T-helper 2 cell treated with Interferon-gamma antibody and Interleukin-4, amounts not matched to agents 5 μg/mL and 100 μg/mL, for 36 hours (primary cell): ENCODE measurements at regions not wholly inside any gene's neighbourhood (a gene's known extent, or its start where the extent isn't known, plus 50 kb on each side); places are given as distances from the start of the nearest gene placed in this dataset.

Experiments used
- DNase-seq: peaks from one replicate; pipeline ENCODE4 v3.0.0; 2021; ENCODE audit warnings: low spot score
- H3K27ac Mint-ChIP-seq: one replicate; pipeline ENCODE4 v1.8.0; 2021; ENCODE audit warnings: mild to moderate bottlenecking, mixed read lengths
- H3K27me3 Mint-ChIP-seq: one replicate; pipeline ENCODE4 v1.8.0; 2021; ENCODE audit warnings: low read depth, mixed read lengths
- H3K36me3 Mint-ChIP-seq: one replicate; pipeline ENCODE4 v1.8.0; 2021; ENCODE audit warnings: low read depth, mixed read lengths
- H3K4me1 Mint-ChIP-seq: one replicate; pipeline ENCODE4 v1.8.0; 2021; ENCODE audit warnings: low read depth, mixed read lengths
- H3K4me3 Mint-ChIP-seq: one replicate; pipeline ENCODE4 v1.8.0; 2022; ENCODE audit warnings: mild to moderate bottlenecking, moderate library complexity, mixed read lengths
- H3K9me3 Mint-ChIP-seq: one replicate; pipeline ENCODE4 v1.8.0; 2021; ENCODE audit warnings: mixed read lengths

- H3K4me1 Mint-ChIP-seq: no peaks in the 10 kb centered on the region
- no peaks in the 10 kb centered on the region for H3K36me3 Mint-ChIP-seq
- no peak overlapping the region for H3K4me3 Mint-ChIP-seq
- no peak for DNase-seq
- H3K9me3 Mint-ChIP-seq: no peaks in the 10 kb centered on the region
- no peak overlapping the region for H3K27ac Mint-ChIP-seq
- H3K27me3 Mint-ChIP-seq: no peaks in the 10 kb centered on the region
Observed at GRCh38 chr4:127416115-127416514, 216.6 kb upstream of the INTU start.

- H3K27me3 Mint-ChIP-seq: no peaks in the 10 kb centered on the region
- no peak overlapping the region for H3K27ac Mint-ChIP-seq
- DNase-seq: no peak
- no peaks in the 10 kb centered on the region for H3K4me1 Mint-ChIP-seq
- H3K36me3 Mint-ChIP-seq: no peaks in the 10 kb centered on the region
- no peaks in the 10 kb centered on the region for H3K9me3 Mint-ChIP-seq
- no peak overlapping the region for H3K4me3 Mint-ChIP-seq
Observed at GRCh38 chr4:127417885-127418535, 214.7 kb upstream of the INTU start.

GRCh38 chr4:127419431-127419830, 213.3 kb upstream of the INTU start:
- Mint-ChIP-seq H3K9me3 (no peaks in the 10 kb centered on the region), H3K27me3 (no peaks in the 10 kb centered on the region), H3K36me3 (no peaks in the 10 kb centered on the region), H3K4me3 (no peak overlapping the region), H3K27ac (no peak overlapping the region), H3K4me1 (no peaks in the 10 kb centered on the region)
- DNase-seq: no peak

- H3K4me3 Mint-ChIP-seq: no peak overlapping the region
- no peak overlapping the region for H3K27ac Mint-ChIP-seq
- DNase-seq: no peak
- H3K4me1 Mint-ChIP-seq: no peaks in the 10 kb centered on the region
- H3K9me3 Mint-ChIP-seq: no peaks in the 10 kb centered on the region
- no peaks in the 10 kb centered on the region for H3K27me3 Mint-ChIP-seq
- no peaks in the 10 kb centered on the region for H3K36me3 Mint-ChIP-seq
Observed at GRCh38 chr4:127421437-127421836, 211.3 kb upstream of the INTU start.

GRCh38 chr4:127425202-127425845, 207.4 kb upstream of the INTU start:
- no peak overlapping the region for H3K27ac Mint-ChIP-seq
- H3K9me3 Mint-ChIP-seq: no peaks in the 10 kb centered on the region
- no peaks in the 10 kb centered on the region for H3K4me1 Mint-ChIP-seq
- no peak overlapping the region for H3K4me3 Mint-ChIP-seq
- H3K27me3 Mint-ChIP-seq: no peaks in the 10 kb centered on the region
- no peaks in the 10 kb centered on the region for H3K36me3 Mint-ChIP-seq
- no peak for DNase-seq

GRCh38 chr4:127425851-127426250, 206.9 kb upstream of the INTU start:
- Mint-ChIP-seq H3K36me3 (no peaks in the 10 kb centered on the region), H3K4me1 (no peaks in the 10 kb centered on the region), H3K4me3 (no peak overlapping the region), H3K9me3 (no peaks in the 10 kb centered on the region), H3K27me3 (no peaks in the 10 kb centered on the region), H3K27ac (no peak overlapping the region)
- DNase-seq: no peak

GRCh38 chr4:127441571-127441970, 191.2 kb upstream of the INTU start:
- Mint-ChIP-seq H3K36me3 (no peaks in the 10 kb centered on the region), H3K27me3 (no peaks in the 10 kb centered on the region), H3K4me3 (no peak overlapping the region), H3K27ac (no peak overlapping the region), H3K4me1 (no peaks in the 10 kb centered on the region), H3K9me3 (no peaks in the 10 kb centered on the region)
- no peak for DNase-seq

GRCh38 chr4:127445471-127445870, 187.3 kb upstream of the INTU start:
- no peak for DNase-seq
- Mint-ChIP-seq H3K36me3 (no peaks in the 10 kb centered on the region), H3K4me3 (no peak overlapping the region), H3K9me3 (no peaks in the 10 kb centered on the region), H3K4me1 (no peaks in the 10 kb centered on the region), H3K27ac (no peak overlapping the region), H3K27me3 (no peaks in the 10 kb centered on the region)

GRCh38 chr4:127446427-127446885, 186.3 kb upstream of the INTU start:
- no peaks in the 10 kb centered on the region for H3K27me3 Mint-ChIP-seq
- no peak overlapping the region for H3K4me3 Mint-ChIP-seq
- no peak for DNase-seq
- no peaks in the 10 kb centered on the region for H3K36me3 Mint-ChIP-seq
- no peaks in the 10 kb centered on the region for H3K4me1 Mint-ChIP-seq
- H3K9me3 Mint-ChIP-seq: no peaks in the 10 kb centered on the region
- no peak overlapping the region for H3K27ac Mint-ChIP-seq

- H3K27me3 Mint-ChIP-seq: no peaks in the 10 kb centered on the region
- H3K27ac Mint-ChIP-seq: no peak overlapping the region
- no peak overlapping the region for H3K4me3 Mint-ChIP-seq
- DNase-seq: no peak
- no peaks in the 10 kb centered on the region for H3K36me3 Mint-ChIP-seq
- no peaks in the 10 kb centered on the region for H3K4me1 Mint-ChIP-seq
- H3K9me3 Mint-ChIP-seq: no peaks in the 10 kb centered on the region
Observed at GRCh38 chr4:127448986-127449385, 183.8 kb upstream of the INTU start.

- Mint-ChIP-seq H3K27ac (no peak overlapping the region), H3K4me3 (no peak overlapping the region), H3K4me1 (no peaks in the 10 kb centered on the region), H3K36me3 (no peaks in the 10 kb centered on the region), H3K9me3 (no peaks in the 10 kb centered on the region), H3K27me3 (no peaks in the 10 kb centered on the region)
- no peak for DNase-seq
Observed at GRCh38 chr4:127449449-127449848, 183.3 kb upstream of the INTU start.

GRCh38 chr4:127450276-127450675, 182.5 kb upstream of the INTU start:
- H3K4me1 Mint-ChIP-seq: no peaks in the 10 kb centered on the region
- no peaks in the 10 kb centered on the region for H3K9me3 Mint-ChIP-seq
- no peaks in the 10 kb centered on the region for H3K36me3 Mint-ChIP-seq
- DNase-seq: no peak
- no peaks in the 10 kb centered on the region for H3K27me3 Mint-ChIP-seq
- H3K4me3 Mint-ChIP-seq: no peak overlapping the region
- no peak overlapping the region for H3K27ac Mint-ChIP-seq

- Mint-ChIP-seq H3K9me3 (no peaks in the 10 kb centered on the region), H3K36me3 (no peaks in the 10 kb centered on the region), H3K27me3 (no peaks in the 10 kb centered on the region), H3K27ac (no peak overlapping the region), H3K4me1 (no peaks in the 10 kb centered on the region), H3K4me3 (no peak overlapping the region)
- DNase-seq: no peak
Observed at GRCh38 chr4:127463883-127464282, 168.9 kb upstream of the INTU start.

GRCh38 chr4:127469542-127469941, 163.2 kb upstream of the INTU start:
- DNase-seq: no peak
- Mint-ChIP-seq H3K4me3 (no peak overlapping the region), H3K4me1 (no peaks in the 10 kb centered on the region), H3K27me3 (no peaks in the 10 kb centered on the region), H3K36me3 (no peaks in the 10 kb centered on the region), H3K9me3 (no peaks in the 10 kb centered on the region), H3K27ac (no peak overlapping the region)
